Vagina (tissue), 2 donors: ENCODE measurements at regions not wholly inside any gene's neighbourhood (a gene's known extent, or its start where the extent isn't known, plus 50 kb on each side); places are given as distances from the start of the nearest gene placed in this dataset.

ENCODE experiments used
- POLR2A ChIP-seq, 2 donors: fragments of 450-650 bp; IDR thresholded peaks; one replicate each; pipeline ENCODE4 v1.6.1; 2017; ENCODE audit warnings: antibody characterized with exemption in 2 of 2, mild to moderate bottlenecking in 2 of 2, moderate library complexity in 2 of 2
- TF ChIP-seq, protein P1 (sequence below), 3 experiments: fragments of 450-650 bp in 2 of 3; fragments of 200-600 bp in 1 of 3; sonication (generic) in 1 of 3; IDR thresholded peaks; one replicate each; pipeline ENCODE4 v1.5.1; 2017 to 2019; ENCODE audit warnings: antibody characterized with exemption in 3 of 3, mild to moderate bottlenecking in 2 of 3, moderate library complexity in 2 of 3

GRCh38 chr7:91633013-91633441 is 247.5 kb downstream of the MTERF1 start:
- TF ChIP-seq, protein P1, sequence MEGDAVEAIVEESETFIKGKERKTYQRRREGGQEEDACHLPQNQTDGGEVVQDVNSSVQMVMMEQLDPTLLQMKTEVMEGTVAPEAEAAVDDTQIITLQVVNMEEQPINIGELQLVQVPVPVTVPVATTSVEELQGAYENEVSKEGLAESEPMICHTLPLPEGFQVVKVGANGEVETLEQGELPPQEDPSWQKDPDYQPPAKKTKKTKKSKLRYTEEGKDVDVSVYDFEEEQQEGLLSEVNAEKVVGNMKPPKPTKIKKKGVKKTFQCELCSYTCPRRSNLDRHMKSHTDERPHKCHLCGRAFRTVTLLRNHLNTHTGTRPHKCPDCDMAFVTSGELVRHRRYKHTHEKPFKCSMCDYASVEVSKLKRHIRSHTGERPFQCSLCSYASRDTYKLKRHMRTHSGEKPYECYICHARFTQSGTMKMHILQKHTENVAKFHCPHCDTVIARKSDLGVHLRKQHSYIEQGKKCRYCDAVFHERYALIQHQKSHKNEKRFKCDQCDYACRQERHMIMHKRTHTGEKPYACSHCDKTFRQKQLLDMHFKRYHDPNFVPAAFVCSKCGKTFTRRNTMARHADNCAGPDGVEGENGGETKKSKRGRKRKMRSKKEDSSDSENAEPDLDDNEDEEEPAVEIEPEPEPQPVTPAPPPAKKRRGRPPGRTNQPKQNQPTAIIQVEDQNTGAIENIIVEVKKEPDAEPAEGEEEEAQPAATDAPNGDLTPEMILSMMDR (IDR thresholded peaks at IDR 0.05): no peak
- TF ChIP-seq POLR2A (IDR thresholded peaks at IDR 0.05): no peak
